ENCODE measurements at regions not wholly inside any gene's neighbourhood (a gene's known extent, or its start where the extent isn't known, plus 50 kb on each side); places are given as distances from the start of the nearest gene placed in this dataset.
"Not testable (repeated sequence)": the region's sequence is repeated elsewhere in the genome, so short reads cannot be mapped to it uniquely, and the experiment has no call there.

DNA sequence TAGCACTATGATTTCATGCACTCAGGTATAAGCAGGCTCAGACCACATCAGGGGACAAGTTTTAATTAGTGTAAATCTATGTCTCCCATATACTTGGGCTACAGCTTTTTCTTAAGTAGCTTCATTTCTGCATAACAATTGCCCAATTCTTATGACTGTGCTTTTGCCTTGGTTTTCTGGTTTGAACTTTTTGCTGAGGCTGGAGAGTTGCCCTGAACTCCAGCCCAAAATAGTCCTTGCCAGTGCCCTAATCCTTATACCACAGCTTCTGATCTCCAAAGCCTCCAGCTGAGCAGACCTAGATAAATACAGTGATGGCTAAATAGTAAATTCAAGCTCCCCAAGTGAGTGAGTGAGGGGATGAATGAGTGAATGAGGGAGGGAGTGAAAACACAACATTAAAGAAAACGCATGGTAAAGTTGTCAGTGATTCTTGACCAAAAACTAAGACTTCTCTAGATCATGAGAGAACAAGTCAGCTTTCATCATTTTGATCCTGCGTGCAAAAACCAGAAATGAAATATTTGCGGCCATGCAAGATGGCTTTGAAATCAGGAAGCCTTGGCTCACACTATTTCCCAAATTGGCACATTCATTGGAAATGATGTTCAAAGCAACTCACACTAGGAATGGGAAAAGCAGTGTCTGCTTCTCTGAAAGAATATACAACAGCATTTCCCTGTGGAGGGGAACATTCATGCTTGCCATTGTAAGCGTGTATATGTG, 437.1 kb upstream of the CTSO start:
- DNase-seq: no peak

DNA sequence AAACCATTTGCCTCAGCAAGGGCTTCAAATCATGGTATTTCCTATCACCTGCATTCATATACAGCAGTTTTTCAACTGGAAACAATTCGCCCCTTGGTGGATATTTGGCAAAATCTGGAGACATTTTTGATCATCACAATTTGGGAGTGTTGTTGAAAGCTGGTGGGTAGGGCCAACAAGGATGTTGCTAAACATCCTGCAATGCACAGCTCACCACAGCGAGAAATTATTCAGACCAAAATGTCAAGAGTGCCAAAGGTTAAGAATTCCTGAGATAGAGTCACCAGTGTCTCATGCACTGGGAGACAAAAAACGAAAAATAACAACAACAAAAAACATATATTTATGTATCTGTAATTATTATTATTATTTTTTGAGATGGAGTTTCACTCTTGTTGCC, 435.2 kb upstream of the CTSO start:
- DNase-seq: no peak

DNA sequence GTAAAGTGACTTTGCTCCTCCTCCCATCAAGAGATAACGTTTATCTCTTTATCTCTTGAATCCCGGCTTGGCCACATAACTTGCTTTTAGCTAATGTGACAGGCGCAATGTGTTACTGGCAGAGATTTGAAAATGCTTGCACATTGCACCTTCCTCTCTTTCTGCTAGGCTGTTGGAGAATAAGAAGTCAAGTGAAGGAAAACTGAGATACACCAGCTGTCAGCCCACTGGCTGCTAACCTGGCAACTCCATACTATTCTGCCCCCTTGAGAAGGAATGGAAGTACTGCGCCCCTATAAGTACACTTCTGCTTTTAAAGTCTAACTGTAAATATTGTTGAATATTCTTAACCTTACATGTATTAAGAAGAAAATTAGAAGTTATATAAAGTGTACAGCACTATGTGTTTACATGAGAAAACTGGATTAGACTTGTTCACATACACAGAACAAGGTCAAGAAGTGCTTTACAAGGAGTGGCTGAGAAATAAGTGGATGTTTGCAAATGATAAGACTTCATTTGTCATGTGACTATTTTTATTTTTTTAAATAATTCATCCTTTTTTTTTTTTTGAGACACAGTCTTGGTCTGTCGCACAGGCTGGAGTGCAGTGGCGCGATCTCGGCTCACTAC, 424.5 kb upstream of the CTSO start:
- no peak for DNase-seq

DNA sequence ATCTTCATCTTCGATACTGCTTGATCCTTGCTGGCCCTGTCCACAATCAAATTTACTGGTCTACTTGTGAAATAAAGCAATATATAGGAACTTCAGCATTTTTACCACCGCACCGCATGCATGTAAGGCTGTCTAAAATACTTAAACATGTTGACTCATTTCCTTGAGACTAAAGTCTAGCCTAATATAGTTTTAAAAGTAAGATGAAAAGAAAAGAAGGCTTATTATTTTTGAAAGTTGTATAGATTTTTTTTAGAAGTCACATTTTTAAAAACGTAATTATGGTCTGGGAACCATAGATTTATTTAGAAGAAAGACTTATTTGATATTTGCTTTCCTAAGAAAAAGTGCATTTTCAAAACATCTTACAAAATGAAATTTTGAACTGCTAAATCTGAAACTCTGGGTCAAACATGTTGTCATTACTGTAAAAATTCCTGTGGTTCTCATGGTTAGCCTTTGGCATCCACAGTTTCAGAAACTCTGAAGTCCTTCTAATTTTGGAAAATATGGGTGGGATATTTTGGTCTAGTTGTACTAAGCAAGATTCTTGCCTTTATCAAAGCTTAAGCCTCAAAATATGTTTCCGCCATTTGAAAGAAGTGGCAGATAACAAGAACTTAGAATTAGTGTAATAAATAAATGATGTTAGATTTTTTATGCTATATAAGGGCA, 423.5 kb upstream of the CTSO start:
- no peak for DNase-seq

DNA sequence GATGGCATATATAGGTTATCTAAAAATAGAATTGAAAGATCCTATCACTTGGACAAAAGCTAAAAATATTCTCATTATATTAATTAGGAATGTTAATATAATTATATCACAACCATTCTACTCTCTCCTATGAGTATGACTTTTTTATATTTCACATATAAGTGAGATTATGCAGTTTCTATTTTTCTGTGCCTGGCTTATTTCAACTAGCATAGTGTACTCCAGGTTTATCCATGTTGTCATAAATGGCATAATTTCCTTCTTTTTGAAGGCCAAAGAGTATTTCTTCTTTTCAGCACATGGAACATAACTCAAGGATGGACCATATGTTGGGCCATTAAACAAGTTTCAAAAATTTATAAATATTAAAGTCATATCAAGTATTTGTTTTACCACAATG, 421.2 kb upstream of the CTSO start:
- no peak for DNase-seq

DNA sequence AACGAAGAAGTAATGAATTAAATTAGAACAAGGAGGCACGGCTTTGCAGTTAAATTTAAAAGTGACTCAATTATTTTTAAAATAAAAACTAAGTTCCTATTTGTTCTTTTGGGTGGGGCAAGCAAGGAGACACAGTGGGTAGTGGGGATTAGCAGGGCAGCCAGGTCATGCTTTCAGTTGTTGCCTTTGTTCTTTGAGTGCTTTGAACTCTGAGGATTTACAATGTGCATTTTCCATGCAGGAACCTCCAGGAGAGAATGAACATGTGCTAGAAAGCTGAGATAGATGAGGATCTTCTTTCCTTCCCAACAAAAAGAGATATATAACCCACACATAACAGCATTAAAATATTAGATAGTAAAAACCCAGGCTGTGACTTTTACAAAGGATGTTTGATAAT, 420.4 kb upstream of the CTSO start:
- no peak for DNase-seq

DNA sequence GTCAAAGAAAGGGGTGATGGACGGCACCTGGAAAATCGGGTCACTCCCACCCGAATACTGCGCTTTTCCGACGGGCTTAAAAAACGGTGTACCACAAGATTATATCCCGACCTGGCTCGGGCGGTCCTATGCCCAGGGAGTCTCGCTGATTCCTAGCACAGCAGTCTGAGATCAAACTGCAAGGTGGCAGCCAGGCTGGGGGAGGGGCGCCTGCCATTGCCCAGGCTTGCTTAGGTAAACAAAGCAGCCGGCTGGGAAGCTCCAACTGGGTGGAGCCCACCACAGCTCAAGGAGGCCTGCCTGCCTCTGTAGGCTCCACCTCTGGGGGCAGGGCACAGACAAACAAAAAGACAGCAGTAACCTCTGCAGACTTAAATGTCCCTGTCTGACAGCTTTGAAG, 413.8 kb upstream of the CTSO start:
- DNase-seq: not testable (repeated sequence)

DNA sequence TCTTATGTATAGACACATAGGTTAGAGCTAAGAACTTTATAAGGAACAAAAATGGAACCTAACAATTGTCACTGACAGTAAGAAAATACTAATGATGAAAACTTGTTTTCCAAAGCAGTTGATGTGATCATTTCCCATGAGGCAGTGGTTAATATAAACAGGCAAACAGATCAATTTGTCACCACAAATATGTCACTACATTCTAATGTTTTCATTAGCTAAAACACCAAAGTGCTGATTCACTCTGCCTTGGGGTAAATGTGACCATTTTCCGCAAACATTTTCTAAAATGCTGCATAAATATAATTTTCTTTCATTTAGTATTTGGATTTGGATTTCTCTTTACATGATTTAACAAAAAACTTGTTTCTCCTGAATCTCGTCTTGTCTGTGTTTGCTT, 408.9 kb upstream of the CTSO start:
- DNase-seq: no peak

DNA sequence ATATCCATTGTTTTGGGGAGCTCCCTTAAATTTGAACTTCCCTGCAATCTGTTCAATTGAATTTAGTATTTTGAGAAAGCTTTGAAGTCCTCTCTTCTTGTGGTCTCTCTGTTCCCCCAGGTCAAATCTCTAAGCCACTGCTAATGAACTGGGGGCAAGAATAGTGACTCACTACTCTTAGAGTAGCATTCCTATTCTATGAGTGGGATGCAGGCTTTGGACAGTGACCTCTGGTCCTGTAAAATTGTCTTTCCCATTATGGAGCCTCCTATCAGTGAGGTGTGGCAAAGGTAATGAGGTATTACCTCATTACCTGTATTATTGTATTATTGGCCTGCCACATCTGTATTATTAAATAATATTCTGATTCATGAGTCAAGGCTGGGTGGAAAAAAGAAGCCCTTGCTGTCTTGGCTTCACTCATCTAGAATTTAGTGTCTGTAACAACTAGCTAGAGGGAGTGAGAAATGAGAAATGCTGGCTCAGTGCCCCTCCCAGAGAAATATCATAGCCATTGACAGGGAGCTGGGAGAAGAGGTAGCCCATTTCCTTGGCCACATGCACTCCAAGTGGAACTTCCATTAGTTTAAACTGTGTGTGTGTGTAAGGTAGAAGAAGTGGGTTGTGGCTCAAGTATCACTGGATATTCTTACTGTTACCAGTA, 393.9 kb upstream of the CTSO start:
- no peak for DNase-seq

DNA sequence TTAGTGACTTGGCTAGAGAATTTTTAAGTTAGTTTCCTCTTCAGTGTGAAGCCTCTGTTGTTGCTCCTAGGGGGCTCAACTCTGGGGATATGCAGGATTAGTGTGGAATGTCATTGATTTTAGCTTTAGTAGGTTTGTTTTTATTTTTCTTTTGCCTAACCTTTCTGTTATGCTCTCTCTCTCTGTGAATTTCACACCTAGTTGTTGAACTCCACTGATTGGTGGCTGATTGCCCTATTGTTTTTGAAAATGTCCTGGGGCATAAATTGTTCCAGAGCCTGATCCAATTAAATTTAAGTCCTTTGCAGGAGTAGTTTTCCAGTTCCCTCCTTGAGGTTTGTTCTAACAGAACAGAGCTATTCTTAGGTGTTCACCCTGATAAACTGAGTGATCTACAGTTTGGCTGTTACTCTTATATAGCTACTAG, 393.3 kb upstream of the CTSO start:
- DNase-seq: no peak

DNA sequence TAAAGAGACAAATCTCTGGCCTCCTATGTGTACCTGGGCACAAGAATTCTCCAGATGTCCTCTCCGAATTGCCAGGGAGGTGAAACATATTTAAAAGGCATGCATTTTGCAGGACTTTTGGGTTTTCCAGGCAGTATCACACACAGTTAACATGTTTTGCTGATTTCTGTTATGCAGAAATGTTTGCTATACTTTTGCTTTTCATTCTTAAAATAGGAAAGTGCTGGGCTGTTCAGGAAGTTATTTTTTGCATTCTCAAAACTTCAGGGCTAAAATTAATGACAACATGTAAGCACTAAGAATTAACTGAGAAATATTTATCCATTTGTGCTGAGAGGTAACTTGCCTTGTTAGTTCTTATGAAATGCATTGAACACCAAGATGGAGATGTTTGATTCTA, 390.7 kb upstream of the CTSO start:
- DNase-seq: no peak

DNA sequence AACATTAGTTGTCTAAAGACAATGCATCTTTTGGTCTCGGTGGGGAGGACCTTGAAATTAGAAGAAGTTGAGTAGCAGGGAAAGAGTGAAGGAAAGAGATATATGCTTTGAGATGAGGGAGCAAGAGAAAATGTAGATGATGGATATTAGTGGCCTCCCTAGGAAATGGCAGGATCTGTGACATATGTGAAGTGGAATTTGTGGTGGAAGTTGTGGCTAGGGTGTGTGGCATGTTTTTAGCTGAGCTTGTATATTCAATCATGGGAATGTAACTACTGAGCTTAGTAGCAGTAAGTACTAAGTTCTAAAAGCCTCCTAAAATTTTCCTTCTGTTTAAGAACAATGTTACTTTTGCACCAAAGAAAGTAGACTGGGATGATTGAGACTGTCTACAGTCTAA, 382.8 kb upstream of the CTSO start:
- no peak for DNase-seq

DNA sequence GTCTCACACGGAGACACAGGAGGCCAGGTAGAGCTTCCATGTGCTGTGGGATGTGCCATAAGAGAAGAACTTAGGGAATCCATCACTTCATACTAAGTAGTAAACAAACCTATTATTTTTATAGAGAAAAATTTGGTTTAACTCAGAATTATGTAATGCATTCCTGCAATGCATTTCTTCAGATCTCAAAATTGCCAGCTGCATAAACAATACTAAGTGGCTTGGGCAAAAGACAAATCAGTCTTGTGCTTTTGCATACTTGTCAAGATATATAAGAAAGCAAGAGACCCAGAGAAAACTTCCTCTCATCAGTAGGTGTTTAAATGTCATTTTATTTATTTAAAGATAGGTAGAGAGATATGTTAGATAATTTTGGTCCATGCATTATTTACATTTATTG, 382.1 kb upstream of the CTSO start:
- no peak for DNase-seq

DNA sequence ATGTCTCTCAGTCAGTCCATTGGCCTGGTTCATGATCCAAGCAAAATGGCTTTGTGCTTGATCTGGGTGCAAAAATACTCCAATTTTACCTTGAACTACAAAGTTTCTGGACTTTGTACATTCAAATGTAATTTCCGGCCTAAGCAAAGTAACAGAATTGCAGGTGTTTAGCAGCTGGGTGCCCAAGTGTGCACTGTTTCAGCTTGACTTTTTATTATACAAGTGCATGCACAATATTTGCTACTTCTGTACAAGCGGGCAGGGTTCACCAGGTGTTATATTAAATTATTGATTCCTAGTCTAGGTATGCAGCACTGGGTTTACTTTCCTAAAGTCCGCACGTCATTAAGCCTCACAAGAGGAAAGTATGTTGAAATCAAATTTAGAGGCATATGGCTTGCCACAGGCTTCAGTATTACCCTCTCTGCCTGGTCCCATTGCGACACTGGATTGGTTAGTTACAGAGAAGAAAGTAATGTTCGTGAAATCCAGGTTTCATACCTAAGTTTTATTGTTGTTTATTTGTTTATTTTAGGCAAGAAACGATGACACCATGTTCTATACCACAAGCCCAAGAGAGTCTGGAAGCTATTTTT, 376.9 kb upstream of the CTSO start:
- no peak for DNase-seq

DNA sequence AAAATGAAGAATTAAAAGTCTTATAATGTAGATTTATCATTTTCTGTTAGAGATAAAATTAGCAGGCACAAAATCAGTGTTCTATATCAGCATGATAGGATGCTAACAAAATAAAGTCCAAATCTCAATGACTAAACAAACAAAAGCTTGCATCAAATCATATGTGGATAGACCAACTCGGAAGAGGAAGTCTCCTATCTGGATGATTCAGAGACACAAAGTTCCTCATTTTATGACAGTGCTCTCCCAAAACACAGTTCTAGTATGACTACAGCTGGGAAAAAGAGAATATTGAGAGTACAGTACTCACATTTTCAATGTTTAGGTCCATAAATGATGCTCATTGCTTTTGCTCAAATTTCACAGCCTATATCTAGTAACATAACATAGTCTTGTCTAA, 376.1 kb upstream of the CTSO start:
- DNase-seq: no peak

DNA sequence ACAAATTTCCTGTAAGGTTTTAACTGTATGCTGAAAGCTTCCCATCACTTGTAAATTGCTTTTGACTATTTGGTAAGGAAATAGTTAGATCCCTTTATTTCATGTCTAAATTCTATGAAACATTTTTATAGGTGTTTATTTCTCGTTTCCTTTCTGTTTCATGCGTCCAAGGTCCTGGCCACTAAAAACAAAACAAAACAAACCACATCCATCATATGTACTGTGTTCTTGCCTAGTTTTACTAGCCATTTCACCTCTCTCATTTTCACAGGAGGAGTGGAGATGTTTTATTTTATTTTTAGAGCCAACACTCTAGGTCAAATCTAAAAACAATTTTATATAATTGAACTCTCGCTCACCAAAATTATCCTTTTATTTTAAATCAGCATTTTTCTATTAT, 375.2 kb upstream of the CTSO start:
- DNase-seq: no peak

DNA sequence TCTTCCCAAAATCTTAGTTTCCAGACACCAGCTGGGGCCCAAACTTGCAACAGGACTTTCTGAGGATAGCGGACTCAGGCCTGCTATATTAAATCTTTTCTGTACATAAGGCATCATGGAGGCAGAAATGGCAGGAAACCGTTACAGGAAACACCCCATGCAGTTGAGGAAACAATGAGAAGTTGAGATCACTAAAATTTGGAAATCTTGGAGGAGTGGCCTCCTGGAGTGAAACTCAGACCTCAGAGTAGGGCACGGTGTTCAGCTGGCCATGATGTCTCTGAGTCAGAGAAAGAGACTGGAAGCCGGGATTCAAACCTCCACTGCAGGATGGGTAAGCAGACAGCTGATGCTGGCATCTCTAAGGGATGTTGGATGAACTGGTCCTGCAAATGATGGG, 372.6 kb upstream of the CTSO start:
- no peak for DNase-seq

DNA sequence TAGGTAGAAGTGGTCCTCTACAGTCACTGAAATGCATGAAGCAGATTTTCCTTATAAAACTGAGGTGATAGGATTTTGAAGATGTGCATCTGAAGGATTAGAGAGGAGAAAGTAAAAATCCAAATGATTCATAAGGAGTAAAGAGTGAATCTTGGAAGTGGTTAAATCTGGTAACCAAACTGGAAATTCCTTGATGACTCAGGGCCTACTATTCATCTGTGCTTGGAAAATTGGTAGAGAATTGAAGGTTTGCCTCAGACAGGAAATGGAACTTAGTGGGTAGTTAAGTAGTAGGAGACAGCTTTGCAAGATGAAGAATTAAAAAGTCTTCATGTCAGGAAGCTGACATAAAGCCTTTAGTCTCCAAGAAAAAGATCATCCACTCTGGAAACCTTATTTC, 368.9 kb upstream of the CTSO start:
- DNase-seq: no peak

DNA sequence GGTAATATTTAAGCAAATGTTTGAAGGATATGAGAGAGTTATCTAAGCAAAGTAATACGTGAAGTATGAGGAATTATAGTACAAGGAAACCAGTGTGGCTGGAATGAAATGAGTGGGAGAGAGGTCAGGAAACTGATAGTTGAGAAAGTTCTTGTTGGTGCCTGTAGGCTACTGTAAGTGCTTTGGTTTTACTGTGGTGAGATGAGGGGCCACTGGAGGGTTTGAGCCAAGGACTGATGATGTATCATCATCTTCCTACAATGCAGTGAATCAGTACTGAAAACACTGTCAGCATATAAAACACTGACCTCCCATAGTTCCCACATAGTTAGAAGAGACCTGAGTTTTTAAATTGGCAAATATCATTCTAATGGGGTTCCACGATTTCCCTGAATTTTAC, 367.5 kb upstream of the CTSO start:
- no peak for DNase-seq

DNA sequence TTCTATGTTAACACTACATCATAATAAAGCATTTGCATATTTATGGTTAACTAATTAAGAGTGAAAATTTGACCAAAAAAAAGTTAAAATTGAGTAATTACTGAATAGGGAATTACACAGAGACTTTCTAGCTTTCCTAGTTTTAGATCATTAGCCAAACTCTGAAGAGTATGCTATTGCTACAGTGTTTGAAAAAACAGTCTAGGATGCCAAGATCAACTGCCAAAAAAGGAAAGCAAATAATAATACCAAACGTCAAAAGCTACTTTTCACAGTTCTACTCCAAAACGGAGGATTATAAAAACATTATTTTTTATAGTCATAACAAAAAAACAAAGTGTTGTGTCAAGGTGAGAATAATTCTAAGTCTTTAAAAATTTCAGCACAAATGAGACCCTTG, 359.8 kb upstream of the CTSO start:
- no peak for DNase-seq

DNA sequence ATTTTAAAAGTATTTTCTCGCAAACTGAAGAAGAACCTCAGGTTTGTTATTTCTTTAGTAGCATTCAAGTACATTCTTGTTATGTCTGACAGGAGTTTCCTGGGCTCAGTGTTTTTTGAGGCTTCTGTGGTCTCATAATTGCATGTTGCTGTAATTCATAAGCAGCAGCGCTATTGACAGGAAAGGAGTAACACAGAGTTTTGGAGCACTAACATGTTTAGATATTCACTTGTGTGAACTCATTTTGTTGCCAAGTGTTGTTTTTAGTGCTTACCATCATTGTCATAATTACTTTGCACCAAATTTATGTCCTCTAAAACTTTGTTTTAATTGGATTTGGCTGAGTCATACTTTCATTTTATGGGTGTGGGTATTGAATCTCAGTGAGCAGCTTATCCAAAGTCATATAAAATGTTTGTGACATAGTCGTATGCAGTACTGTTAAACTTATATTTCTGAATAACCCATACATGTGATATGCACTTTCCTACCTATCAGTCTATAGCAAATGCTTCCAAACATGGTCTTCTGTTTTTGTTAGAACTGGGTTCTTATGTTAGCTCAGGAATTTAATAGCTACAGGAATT, 358.7 kb upstream of the CTSO start:
- DNase-seq: no peak

DNA sequence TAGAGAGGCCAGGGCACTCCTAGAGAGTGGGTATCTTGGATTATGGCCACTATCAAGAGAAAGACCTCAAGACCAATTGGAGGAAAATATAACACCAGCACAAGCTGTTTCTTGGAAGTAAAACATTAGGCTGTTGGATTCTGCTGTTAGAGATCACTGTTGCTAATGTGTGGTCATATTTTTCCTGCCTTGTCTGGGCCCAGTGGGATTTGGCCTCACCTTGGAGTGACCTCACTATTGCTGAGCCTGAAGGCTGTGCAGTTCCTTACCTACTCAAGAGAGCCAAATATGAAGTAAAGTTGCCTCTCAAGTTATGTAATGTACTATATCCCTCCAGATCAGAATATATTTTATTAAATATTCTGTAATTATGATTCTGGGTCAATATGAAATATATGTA, 355.4 kb upstream of the CTSO start:
- DNase-seq: no peak

DNA sequence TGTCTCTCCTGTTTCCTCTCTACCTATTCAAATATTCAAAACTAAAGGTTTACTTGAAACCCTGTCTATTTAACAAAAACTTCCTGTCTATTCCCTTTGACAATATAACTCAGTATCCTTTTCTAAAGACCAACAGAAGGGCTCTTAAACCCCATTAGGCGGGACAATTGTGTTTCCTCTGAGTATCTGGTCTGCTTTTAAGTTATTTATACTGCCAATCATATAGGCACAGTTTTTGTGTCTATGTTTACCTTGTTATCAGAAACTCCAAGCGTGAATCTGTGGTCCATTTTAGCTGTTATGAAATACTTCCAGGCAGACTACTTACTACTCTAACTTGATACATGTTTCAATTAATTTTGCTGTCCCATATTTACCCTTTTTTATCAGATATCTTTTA, 350.0 kb upstream of the CTSO start:
- no peak for DNase-seq

Data from KG1 (cell line).